ENCODE measurements at regions not wholly inside any gene's neighbourhood (a gene's known extent, or its start where the extent isn't known, plus 50 kb on each side); places are given as distances from the start of the nearest gene placed in this dataset.

- TF ChIP-seq ZBED1 (IDR thresholded peaks at IDR 0.05; ENCODE audit: borderline replicate concordance) (no peak), MLLT1 (IDR thresholded peaks at IDR 0.05) (no peak)
Observed at GRCh38 chr6:67394254-67394653, 1240.8 kb upstream of the ADGRB3 start (continued).

- POLR2A ChIA-PET: no interaction called here
- no peak overlapping the region for H3K4me2 ChIP-seq (ENCODE audit: control insufficient read depth, insufficient read depth)
- H3K79me2 ChIP-seq (ENCODE audit: control insufficient read depth, insufficient read depth, low read length): no peaks in the 10 kb centered on the region
- no peaks in the 10 kb centered on the region for H3K9me3 ChIP-seq (replicated peaks; ENCODE audit: control insufficient read depth, insufficient read depth, low read length)
- no peak overlapping the region for H3K27ac ChIP-seq (ENCODE audit: control insufficient read depth, insufficient read depth)
- H3K27me3 ChIP-seq (replicated peaks in 1 of 2; ENCODE audit: control insufficient read depth in 2 of 2, insufficient read depth in 2 of 2, low read length in 1 of 2): no peaks in the 10 kb centered on the region
- in situ Hi-C loops (cut with MboI): no loop called here
- 0% methylated on average over 1 of the region's 1 CpG for WGBS (ENCODE audit: insufficient coverage, insufficient replicate concordance, low lambda C conversion rate, missing lambda C conversion rate)
- no peaks in the 10 kb centered on the region for H3K4me1 ChIP-seq (ENCODE audit: control insufficient read depth, insufficient read depth, low read length)
- BruUV-seq (replicated peaks): no TSS peak
- H2AFZ ChIP-seq (ENCODE audit: control insufficient read depth, low read depth, low read length): no peak overlapping the region
- CTCF ChIA-PET: no interaction called here
- intact Hi-C loops (cut with micrococcal nuclease; ENCODE audit: unreplicated experiment): no loop called here
- no peak overlapping the region for H3K4me3 ChIP-seq
- no peaks in the 10 kb centered on the region for H3K36me3 ChIP-seq (ENCODE audit: control insufficient read depth in 2 of 2, insufficient read depth in 2 of 2, low read length in 1 of 2)
- SMC1A ChIA-PET (ENCODE audit: uncharacterized antibody, unreplicated experiment): no interaction called here
- H3K9ac ChIP-seq (ENCODE audit: control insufficient read depth, insufficient read depth, low read length): no peak overlapping the region
- DNase-seq (ENCODE audit: low read depth, low spot score): no peak
- ATAC-seq: no peak
- RAD21 ChIA-PET (ENCODE audit: unreplicated experiment): no interaction called here
- no peaks in the 10 kb centered on the region for H4K20me1 ChIP-seq (ENCODE audit: control insufficient read depth, insufficient read depth)
- no peak for FAIRE-seq
- TF ChIP-seq HDAC6 (IDR thresholded peaks at IDR 0.05; ENCODE audit: unreplicated experiment): no peak
- no peak for TF ChIP-seq NR2C2 (IDR thresholded peaks at IDR 0.05; ENCODE audit: borderline replicate concordance, control insufficient read depth, insufficient read length, low read depth)
- TF ChIP-seq SUZ12 (IDR thresholded peaks at IDR 0.05; ENCODE audit: unreplicated experiment): no peak
- TF ChIP-seq TAF1 (IDR thresholded peaks at IDR 0.05; ENCODE audit: borderline replicate concordance, low read depth, low read length): no peak
- TF ChIP-seq SRF (IDR thresholded peaks at IDR 0.05; ENCODE audit: low read depth in 2 of 2, low read length in 2 of 2): no peak
- TF ChIP-seq TCF12 (IDR thresholded peaks at IDR 0.05; ENCODE audit: low read depth, low read length): no peak
- no peak for TF ChIP-seq KLF5 (IDR thresholded peaks at IDR 0.05; ENCODE audit: partially characterized antibody)
- TF ChIP-seq TBL1XR1 (IDR thresholded peaks at IDR 0.05; ENCODE audit: low read depth, low read length): no peak
- no peak for TF ChIP-seq EGR1 (IDR thresholded peaks at IDR 0.05; ENCODE audit: borderline replicate concordance in 1 of 2, low read depth in 2 of 2, low read length in 2 of 2)
- no peak for TF ChIP-seq PBX3 (IDR thresholded peaks at IDR 0.05; ENCODE audit: insufficient replicate concordance, low read depth, low read length)
- TF ChIP-seq USF2 (IDR thresholded peaks at IDR 0.05; ENCODE audit: borderline replicate concordance, low read depth, low read length): no peak
- no peak for TF ChIP-seq FOXK2 (IDR thresholded peaks at IDR 0.05)
- TF ChIP-seq ZSCAN29 (IDR thresholded peaks at IDR 0.05): no peak
- TF ChIP-seq PAX8 (IDR thresholded peaks at IDR 0.05): no peak
- no peak for TF ChIP-seq RUNX3 (IDR thresholded peaks at IDR 0.05; ENCODE audit: low read length)
- no peak for TF ChIP-seq MEF2B (IDR thresholded peaks at IDR 0.05; ENCODE audit: partially characterized antibody, poor library complexity, severe bottlenecking)
Observed at GRCh38 chr6:67393356-67393755, 1241.7 kb upstream of the ADGRB3 start.
